Stimulated activated CD4-positive, alpha-beta T cell treated with anti-CD3 and anti-CD28 coated beads, Interleukin-12 subunit alpha, Interleukin-12 subunit beta, amount 100 ng/mL, for 48 hours (primary cell): ENCODE measurements at regions not wholly inside any gene's neighbourhood (a gene's known extent, or its start where the extent isn't known, plus 50 kb on each side); places are given as distances from the start of the nearest gene placed in this dataset.
"Not testable (repeated sequence)": the region's sequence is repeated elsewhere in the genome, so short reads cannot be mapped to it uniquely, and the experiment has no call there.

ENCODE experiments used
- DNase-seq, 3 donors: peaks; one replicate each; pipeline ENCODE4 v3.0.0-alpha.2; 2020; ENCODE audit warnings: low read depth in 2 of 3, low spot score in 1 of 3

DNA sequence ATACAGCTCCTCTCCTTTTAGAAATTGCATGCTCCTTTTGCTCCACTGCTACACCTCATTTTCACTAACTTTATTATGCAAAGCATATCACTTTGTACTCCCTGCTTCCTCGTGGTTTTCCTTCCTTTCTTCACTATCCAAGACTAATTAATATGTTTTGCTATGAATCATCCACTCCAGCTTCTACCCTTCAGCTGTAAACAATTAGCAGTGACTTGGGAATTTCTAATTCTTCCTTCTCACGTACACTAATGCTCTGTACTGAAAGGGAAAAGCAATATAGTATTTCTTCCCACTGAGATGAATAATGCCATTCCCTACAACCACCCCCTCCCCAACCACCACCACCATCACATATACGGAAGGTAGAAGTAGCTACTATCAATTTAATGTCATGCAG is 1917.0 kb downstream of the MRPL39 start:
- DNase-seq: no peak

DNA sequence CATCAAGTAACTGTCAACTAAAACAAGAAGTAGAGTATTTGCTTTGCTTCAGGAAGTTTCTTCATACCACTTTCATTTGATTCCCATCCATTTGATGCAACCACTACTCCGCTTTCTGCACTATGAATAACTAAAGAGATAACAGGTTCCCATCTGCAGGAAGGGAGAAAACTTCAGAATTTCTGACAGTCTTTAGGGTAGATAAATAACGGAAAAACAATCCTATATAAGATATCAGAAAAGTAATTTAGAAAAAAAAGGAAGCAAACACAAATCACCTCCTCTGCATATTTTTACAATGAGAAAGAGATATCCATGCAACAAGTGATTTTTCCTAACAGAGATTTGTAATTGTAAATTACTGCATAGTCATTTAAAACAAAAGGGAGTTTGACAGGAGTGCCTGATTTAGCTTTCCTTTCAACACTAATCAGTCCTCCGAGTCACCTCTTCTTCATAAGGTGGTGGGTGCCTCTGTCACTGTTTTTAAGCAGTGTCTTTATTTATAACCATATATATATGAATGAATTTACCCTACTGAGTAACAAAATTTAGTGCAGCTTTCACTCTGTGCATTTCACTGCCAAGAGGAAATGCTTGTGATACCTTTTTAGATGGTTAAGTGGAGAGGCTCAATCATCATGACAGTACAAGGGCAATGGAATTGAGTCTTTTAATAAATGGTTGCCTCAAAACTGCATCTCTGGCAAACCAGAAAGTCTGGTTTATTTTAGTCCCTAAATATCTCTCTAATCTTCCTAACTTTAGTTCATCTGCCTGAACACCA is 1920.4 kb downstream of the MRPL39 start:
- no peak for DNase-seq

DNA sequence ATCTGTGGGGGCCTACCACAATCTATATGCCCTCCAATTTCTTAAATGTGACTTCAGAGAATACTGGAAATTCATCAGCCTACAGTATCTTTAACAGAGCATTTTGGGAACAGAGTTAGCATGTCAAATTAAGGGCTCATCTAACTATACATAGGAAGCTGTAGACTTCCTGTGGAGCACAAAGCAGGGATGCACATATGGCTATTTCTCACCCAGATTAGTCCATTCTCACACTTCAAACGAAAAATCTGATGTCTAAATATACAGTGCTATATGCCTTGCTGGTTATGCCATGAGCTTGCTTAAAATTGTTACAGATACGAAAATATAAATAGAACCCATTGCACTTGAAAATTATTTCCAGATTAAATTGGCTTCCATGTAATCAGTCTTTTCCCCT is 1922.8 kb downstream of the MRPL39 start:
- DNase-seq: no peak

DNA sequence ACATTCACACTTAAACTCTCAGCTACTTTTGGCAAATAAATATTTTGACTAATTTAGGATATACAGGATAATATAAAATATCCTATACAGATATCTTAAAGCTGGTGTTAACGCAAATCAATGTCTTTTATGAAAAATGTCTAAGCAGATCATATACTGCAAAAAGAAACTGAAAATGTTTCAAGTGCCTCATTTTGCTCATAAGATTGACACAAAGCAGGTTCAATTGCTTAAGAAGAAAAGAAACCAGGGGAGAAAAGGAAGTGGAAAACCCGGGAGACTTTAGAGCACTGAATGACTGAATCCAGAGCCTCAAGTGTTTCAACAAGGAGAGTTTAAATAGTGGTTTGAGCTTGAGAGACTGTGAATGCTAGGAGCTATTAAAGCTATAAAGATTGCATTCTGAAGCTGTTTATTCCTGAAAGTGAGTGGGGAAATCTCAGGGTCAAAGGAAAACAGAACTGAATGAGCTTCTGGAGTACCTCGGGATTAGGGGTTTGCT is 1943.0 kb downstream of the MRPL39 start:
- no peak for DNase-seq

DNA sequence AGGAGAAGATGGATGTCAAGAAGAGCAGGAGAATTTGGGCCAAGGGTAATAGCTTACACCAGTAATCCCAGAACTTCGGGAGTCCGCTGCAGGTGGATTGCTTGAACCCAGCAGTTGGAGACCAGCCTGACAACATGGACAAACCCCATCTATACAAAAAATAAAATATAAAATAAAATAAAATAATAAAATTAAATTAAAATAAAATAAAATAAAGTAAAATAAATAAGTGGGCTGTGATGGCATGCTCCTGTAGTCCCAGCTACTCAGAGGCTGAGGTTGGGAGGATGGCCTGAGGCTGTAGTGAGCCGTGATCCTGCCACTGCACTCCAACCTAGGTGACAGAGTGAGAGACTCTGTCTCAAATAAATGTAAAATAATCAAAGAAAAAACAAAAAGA is 1946.7 kb downstream of the MRPL39 start:
- no peak for DNase-seq

DNA sequence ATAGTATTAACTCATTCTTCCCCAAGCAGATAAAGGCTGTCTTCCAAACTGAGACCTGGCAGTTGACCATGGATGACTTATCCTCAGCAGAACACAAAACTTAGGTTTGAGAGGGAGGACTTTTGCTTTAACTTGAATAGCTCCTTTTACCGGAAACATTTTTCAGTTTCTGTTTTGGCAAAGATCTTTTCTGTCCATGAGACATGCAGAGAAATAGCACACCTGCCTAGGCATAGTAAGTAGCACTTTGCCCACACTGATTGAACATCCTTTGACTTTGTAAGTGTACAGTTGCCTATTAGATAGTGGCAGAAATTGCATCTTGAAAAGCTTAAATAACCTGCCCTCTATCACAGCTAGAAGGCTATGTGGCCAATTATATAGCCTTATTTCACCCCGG is 1962.5 kb downstream of the MRPL39 start:
- DNase-seq: no peak

DNA sequence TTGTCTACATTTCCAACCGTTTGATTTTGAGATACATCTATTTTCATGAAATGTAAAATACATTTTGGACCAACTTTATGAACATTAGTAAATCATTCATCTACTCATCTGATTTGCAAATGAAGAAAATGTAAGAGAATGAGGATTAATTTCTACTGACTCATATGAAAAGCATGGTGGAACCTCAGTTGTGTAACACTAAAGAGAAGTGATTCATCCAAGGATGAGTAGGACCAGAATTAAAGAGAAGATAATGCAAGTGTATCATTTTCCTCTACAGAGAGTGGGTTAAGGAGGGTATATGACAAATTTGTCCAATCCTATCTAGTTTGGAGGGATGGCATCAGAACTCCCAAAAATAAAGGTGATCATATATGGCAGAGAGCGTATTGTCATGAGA is 1967.6 kb downstream of the MRPL39 start:
- no peak for DNase-seq

DNA sequence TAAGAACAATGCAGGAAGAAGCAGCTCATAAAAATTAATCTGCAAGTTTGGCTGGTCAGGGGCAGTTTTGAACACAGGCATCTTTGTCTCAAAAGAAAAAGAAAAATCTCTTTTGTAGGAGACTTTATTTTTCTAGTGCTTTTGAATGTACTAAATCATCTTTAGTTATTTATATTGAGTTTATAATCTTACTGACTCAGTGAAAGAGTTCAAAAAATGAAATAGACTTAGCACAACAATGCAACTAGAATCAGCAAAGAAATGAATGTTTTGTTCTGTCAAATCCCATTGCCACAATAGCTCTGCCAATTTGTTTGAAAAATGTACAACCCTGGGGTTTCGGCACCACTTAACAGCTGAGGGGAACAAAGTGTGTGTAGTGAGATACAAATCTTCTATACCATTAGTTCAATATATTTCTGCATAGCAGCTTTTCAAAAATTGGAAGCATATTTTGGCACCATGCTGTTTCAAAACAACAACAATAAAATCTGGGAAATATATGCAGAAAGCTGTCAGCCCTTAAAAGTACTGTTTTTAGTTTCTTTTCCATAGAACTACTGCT is 1969.1 kb downstream of the MRPL39 start:
- no peak for DNase-seq

DNA sequence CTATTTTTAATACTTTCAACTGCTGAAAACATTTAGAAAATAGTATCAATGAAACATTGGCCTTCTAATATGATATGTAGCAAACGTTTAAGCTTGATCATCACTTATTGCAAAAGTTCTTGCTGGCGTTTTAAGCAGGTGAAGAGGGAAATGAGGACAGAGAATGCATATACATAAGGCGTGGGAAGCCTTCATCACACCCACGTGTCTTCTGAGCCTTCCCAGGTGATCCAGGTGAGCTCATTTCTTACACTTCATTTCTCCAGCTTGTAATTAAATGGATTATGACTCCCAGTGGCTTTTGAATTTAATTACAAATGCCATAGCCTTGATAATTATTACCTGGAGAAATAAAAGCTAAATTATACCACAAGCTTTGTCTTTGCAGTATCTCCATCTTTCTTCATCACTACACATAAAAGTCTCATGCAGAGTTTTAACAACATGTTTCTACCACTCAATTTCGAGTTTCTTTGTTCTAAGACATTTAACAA is 1973.8 kb downstream of the MRPL39 start:
- DNase-seq: no peak

DNA sequence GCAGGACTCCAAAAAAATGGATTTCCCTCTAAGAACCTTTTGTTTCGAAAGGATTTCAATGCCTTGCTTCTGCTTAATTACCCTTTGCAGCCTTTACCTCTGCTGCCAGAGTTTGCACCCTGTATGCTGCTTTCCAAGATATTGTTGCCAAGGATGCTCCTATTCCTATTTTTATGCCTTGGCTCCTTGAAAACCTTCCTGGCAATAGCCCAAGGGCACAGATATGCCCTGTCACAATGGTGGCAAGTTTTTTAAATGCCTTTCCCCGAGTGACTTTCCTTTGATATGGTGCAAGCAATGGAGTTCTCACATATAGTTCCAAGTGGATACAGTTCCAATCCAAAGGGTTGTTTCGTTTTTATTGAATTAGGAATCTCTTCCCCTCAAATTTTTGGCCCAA is 1983.0 kb downstream of the MRPL39 start:
- no peak for DNase-seq

DNA sequence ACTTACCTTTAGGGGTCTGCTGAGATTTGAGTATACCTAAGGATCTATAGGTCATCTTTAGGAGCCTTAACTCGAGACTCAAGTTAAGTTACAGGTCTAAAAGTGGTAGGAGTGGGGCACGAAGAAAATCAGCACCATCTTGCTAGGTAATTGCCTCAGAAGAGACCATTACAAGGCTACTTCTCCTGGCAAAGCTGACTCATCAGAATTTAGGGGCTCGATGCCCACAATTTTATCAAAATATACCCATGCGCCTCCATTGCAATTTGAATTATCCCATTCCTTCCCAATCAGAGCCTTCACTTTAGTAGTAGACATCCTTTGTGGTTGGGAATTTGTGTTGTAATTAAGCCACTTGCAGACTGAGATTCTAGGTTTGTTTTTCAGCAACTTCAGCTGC is 1994.3 kb downstream of the MRPL39 start:
- no peak for DNase-seq

DNA sequence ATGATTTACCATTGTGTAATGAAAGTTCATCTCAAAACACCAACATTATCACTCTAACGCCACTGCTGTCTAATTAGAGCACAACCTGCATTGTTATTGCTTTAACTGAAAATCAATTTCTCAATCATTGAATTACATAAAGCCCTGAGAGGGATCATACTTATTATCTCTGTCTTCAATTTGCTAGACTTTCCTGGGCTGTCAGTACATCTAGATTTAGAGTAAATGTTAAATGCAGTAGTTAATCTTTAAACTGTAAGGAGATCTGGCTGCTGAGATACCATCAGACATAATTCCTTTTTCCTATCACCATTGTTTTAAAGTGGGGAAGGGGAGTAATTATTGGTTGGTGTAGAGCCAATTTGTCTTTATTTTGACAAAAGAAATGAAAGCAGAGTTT is 1995.1 kb downstream of the MRPL39 start:
- no peak for DNase-seq

DNA sequence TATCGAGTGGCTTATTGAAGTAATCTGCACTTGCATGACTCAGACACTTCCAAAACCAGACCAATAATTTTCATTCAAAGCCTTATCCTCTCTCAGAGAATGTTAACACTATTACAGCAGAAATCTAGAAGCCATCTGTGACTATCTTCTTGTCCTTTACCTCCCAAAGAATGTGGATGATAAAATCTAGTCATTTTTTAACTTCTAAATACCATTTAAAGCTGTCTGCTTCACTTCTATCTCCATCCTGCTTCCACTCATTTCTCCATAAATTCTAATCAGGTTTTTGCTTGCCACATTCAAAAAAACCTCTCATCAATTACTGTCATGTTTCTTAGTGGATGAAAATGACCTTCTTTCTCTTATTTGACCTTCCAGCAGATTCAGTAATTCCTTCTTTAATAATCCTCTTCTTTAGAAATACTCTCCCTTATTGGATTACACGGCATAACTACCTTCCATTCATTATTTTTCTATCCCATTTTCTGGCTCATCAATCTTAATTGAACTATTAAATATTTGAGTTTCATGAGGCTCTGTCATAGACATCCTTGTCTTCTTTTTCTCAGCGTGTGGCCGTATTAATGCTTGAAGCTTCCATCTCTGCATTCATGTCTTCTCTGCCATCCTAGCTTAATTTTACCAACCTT is 1999.4 kb downstream of the MRPL39 start:
- DNase-seq: no peak

DNA sequence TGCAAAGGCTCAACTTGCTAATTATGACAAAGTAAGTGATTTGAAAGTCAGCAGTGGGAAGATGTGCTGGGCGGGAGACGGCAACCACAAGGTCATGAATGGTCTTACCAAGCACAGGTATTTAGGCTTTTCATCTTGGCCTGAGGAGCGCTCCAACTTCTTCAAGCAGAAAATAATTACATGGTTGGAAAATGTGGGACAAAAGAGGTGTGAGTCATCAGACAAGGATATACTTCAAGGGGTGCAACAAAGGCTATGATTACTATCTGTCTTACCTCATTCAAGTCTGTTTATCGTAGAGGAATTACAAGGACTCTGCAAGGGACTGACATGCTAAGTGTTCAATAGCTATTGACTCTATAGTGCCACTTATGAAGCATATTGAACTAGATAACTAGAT is 2005.7 kb downstream of the MRPL39 start:
- DNase-seq: no peak

DNA sequence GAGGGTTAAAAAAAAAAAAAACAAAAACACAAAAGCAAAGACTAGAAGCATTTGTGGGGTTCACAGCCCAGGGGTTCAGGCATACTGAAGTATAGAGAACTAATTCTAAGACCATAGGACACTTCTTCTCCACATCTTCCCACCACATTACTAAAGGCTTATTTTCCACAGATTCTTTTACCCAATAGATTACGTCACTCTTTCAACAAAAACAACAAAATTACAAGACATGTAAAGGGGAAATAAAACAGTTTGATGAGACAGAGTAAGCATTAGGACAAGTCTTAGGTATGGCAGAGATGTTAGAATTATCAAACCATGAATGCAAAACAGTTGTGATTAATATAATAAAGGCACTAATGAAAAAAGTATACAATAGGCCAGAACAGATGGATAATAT is 2013.7 kb downstream of the MRPL39 start:
- DNase-seq: no peak

DNA sequence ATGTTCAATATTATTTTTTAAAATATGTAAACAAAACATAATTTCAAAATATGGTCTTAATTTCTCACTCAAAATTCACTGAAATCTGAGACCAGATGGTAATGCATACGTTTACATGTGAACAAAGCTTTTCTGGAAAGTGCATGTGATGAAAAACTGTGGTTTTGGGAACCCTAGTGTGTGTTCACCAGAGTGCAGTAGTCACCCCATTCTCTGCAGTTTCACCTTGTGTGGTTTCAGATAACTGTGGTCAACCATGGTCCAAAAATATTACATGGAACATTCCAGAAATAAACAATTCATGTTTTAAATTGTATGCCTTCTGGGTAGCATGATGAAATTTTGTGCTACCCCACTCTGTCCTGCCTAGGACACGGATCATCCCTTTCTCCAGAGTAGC is 2021.9 kb downstream of the MRPL39 start:
- DNase-seq: no peak

DNA sequence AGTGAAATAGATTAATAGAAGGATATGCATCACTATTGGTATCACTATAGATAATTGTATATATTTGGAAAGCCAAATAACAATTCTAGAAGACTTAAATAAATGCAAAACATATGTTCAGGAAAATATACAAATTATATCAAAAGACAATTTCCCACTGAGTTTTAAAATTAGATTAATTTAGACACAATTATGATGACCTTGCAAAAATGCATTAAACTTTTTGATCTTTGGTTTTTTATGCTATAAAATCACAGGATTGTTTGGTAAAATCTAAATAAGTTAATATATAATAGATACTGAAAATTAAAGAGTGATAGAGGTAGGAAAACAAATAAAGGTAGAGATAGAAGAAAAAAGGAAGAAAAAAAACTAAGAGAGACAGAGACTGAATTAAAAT is 2027.7 kb downstream of the MRPL39 start:
- DNase-seq: no peak

DNA sequence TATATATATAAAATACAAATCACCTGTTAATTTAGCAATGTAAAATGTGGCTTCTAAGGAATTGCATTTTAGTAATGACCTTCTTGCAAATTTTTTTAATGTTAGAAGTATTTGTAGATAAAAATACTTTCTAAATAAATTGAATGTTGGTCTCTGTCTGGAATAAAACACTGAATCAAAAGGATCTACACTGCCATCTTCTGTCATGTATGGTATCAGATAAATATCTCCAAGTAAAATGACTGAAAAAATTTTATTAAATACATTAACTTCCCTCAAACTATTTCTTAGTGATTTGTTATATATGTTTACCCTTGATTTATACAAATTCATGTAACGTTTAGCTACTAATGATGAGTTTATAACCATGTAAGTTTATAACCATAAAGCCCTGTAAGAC is 2029.3 kb downstream of the MRPL39 start:
- DNase-seq: no peak

DNA sequence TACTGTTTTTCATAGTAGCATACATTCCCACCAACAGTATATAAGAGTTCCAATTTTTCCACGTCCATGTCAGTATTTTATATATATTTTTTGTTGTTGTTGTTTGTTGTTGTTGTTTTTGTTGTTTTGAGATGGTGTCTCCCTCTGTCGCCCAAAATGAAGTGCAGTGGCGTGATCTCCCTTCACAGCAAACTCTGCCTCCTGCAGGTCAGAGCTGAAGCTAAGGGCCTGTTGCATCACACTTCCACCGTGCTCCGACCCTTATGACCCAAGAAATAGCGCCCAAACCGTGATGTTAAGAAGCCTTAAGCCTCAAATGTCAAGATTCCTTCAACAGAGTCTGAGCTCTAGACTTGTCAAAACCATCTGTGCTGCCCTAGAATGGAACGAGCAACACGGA is 2032.3 kb downstream of the MRPL39 start:
- no peak for DNase-seq

DNA sequence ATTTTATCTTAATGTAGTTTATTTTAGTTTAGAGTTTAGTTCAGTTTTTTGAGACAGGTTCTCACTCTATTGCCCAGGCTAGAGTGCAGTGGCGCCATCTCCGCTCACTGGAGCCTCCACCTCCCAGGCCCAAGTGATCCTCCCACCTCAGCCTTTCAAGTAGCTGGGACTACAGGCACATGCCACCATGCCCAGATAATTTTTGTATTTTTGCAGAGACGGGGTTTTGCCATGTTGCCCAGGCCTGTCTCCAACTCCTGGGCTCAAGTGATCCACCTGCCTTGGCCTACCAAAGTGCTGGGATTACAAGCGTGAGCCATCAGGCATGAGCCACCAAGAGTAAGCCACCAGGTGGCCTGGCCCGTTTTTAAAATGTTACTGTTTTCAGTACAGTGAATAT is 2058.4 kb downstream of the MRPL39 start:
- not testable (repeated sequence) for DNase-seq

DNA sequence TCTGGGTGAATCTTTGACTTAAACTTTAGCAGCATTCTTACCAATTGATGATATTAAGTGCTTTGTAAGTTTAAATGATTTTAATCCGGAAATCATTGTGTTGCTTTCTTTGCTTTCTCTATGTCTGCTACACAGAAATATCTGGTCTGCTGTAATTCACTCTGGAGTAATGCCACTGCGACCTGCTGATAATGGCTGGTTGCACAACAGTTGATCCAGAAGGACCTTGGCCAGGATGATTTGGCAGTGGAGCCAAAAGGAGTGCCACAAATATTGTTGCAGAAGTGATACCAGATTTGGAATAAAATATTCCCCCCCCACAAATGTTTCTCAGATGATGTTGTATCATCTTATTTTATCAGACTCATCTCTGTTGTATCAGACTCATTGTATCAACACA is 2063.9 kb downstream of the MRPL39 start:
- DNase-seq: no peak

DNA sequence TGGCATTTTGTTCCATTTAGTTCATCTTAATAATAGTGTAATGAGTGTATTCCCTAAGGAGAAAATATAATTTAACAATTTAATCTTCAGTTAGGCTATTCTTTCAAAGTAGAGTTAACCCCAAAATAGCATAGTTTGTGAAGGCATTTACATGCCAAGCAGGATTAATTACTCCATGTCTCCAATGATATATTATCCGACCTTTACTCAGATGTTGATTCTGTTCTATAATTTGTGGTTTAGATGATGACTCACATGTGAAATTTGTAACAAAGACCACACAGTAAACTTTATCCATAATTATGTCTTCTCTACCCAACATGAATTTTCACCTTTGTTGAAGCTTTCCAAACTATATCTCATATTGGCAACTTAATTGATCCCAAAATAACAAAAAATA is 2065.2 kb downstream of the MRPL39 start:
- DNase-seq: no peak
